ENCODE measurements at regions not wholly inside any gene's neighbourhood (a gene's known extent, or its start where the extent isn't known, plus 50 kb on each side); places are given as distances from the start of the nearest gene placed in this dataset.

DNA sequence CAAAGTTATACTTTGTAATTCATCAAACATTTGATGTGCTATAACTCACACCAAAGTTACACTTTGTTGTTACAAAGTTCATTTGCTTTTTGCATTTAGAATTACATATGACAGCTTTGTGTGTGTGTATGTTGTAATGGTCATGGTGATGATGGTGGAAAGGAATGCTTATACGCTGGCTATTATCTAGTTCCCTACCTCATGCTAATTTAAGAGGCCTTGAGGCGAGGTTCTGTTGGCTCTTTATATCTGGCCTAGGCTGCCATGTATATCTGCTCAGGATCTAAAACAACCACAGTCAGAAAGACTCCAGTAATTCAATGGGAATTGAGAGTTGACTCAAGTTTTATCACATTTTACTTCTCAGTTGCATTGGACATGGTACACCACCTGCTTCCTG lies 123.4 kb downstream of the SLC17A6 start:
- Histone ChIP-seq H3K36me3 (no peaks in the 10 kb centered on the region), H3K4me3 (no peak overlapping the region), H3K9me3 (no peaks in the 10 kb centered on the region), H3K27ac (no peak overlapping the region), H3K4me1 (no peaks in the 10 kb centered on the region), H3K27me3 (no peaks in the 10 kb centered on the region)
- TF ChIP-seq POLR2AphosphoS5 (IDR thresholded peaks at IDR 0.05) = no peak
- TF ChIP-seq, protein P1, sequence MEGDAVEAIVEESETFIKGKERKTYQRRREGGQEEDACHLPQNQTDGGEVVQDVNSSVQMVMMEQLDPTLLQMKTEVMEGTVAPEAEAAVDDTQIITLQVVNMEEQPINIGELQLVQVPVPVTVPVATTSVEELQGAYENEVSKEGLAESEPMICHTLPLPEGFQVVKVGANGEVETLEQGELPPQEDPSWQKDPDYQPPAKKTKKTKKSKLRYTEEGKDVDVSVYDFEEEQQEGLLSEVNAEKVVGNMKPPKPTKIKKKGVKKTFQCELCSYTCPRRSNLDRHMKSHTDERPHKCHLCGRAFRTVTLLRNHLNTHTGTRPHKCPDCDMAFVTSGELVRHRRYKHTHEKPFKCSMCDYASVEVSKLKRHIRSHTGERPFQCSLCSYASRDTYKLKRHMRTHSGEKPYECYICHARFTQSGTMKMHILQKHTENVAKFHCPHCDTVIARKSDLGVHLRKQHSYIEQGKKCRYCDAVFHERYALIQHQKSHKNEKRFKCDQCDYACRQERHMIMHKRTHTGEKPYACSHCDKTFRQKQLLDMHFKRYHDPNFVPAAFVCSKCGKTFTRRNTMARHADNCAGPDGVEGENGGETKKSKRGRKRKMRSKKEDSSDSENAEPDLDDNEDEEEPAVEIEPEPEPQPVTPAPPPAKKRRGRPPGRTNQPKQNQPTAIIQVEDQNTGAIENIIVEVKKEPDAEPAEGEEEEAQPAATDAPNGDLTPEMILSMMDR (IDR thresholded peaks at IDR 0.05) = no peak
- TF ChIP-seq POLR2A (IDR thresholded peaks at IDR 0.05) = no peak
- DNase-seq (ENCODE audit: low spot score in 2 of 2) = no peak
- intact Hi-C loops (cut with DNase I; ENCODE audit: low total_unique reads) = loop anchor here (2.0 kb wide), 1 partner anchor 57 kb away; no protein-coding TSS in a partner anchor

DNA sequence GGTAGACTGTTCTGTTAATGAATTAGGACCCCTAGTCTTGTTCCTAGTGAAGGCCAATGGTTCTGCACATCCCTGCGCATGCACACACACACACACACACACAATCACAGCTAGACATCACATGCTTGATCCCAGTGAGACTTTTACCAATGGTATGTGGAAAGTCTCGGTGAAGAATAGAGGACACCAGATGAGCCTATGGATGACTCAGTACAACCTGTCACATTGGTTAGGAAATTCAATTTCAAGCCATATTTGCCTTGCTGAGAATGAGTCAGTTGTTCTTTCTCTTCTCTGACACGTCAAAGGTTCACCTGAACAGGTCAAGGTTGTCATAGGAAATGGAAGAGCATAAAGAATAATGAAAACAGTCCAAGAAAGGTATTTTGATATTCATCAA lies 122.0 kb downstream of the SLC17A6 start:
- no peaks in the 10 kb centered on the region for H3K4me1 ChIP-seq
- no peak overlapping the region for H3K27ac ChIP-seq
- TF ChIP-seq, protein P1 (IDR thresholded peaks at IDR 0.05) = no peak
- no peak for TF ChIP-seq POLR2A (IDR thresholded peaks at IDR 0.05)
- no peak for TF ChIP-seq POLR2AphosphoS5 (IDR thresholded peaks at IDR 0.05)

DNA sequence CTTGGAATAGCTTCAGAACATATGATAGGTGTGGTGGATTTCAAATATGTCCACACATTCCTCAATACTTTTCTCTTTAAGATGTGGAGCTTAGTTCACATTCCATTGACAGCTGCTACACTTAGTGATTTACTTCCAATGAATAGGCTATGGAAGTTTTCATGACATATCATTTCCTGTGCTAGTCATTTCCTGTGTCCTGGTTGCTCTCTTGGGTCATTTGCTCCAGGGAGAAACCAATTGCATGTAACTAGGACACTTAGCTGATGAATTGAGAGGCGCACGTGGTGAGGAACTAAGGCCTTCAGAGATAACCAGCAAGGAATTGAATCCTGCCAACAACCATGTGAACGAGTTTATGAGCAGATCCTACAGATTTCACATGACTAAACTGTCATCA lies 120.9 kb downstream of the SLC17A6 start:
- TF ChIP-seq, protein P1 (IDR thresholded peaks at IDR 0.05) = no peak
- TF ChIP-seq POLR2A (IDR thresholded peaks at IDR 0.05) (no peak), POLR2AphosphoS5 (IDR thresholded peaks at IDR 0.05) (no peak)
- Histone ChIP-seq H3K27ac (no peak overlapping the region), H3K4me1 (no peaks in the 10 kb centered on the region), H3K27me3 (no peaks in the 10 kb centered on the region), H3K9me3 (no peaks in the 10 kb centered on the region), H3K4me3 (no peak overlapping the region), H3K36me3 (no peaks in the 10 kb centered on the region)
- intact Hi-C loops (cut with DNase I; ENCODE audit: low total_unique reads) = no loop called here
- DNase-seq (ENCODE audit: low spot score in 2 of 2) = no peak

More for the DNA sequence above, 122.0 kb downstream of the SLC17A6 start:
- no peak for DNase-seq (ENCODE audit: low spot score in 2 of 2)
- H3K36me3 ChIP-seq = no peaks in the 10 kb centered on the region
- no peaks in the 10 kb centered on the region for H3K27me3 ChIP-seq
- no peaks in the 10 kb centered on the region for H3K9me3 ChIP-seq
- intact Hi-C loops (cut with DNase I; ENCODE audit: low total_unique reads) = loop anchor here (2.0 kb wide), 1 partner anchor 55 kb away; no protein-coding TSS in a partner anchor
- H3K4me3 ChIP-seq = no peak overlapping the region

DNA sequence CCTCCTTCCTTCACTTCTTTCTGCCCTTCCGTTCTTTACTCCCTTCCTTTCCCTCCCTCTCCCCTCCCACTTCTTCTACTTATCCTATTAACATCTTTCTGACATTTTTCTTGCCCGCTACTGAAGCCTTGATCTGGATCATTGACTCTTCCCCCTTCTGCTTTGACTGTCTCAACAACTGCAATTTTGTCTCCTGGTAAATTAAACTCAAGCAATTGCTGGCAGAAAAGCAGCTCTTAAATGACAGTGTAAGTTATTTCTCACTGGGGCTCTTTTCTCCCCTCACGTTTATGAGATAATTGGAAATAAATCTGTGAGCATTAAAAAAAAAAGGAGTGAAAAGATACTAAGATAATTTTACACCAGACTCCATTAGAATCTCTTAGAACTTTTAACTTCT lies 120.0 kb downstream of the SLC17A6 start:
- intact Hi-C loops (cut with DNase I; ENCODE audit: low total_unique reads) = no loop called here
- no peak for DNase-seq (ENCODE audit: low spot score in 2 of 2)

DNA sequence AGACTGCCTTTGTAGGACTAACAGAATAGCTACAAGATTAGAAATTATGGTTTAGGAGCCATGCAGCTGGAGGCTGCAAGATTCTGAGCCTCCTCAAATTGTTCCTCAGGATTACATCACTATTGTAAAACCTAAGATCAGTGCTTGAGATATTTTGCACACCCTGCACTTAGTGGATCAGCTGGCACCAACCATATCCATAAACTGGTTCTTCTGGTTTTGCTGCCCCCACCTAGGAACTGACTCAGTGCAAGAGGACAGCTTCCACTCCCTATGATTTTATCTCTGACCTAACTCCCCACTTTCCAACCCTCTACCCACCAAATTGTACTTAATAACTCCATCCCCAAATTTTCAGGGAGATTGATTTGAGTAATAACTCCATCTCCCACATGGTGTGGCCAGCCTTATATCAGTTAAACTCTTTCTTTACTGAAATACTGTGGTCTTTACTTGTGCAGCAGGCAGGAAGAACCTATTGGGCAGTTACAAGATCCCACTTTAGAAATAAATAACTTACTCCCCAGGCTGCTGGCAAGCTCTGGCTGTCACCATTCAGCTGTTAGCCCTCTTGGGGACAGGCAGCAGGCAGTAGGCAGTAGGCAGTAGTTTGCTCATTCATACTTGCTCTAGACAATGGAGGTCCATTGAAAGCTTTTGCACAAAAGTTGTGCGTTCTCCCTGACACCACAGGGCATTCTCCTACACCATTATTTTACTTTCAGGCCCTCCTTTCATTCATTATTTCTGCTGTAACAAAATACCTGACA lies 119.0 kb downstream of the SLC17A6 start:
- H3K27me3 ChIP-seq = no peaks in the 10 kb centered on the region
- no peak for DNase-seq (ENCODE audit: low spot score in 2 of 2)
- no peak overlapping the region for H3K4me3 ChIP-seq
- no peaks in the 10 kb centered on the region for H3K9me3 ChIP-seq
- H3K36me3 ChIP-seq = no peaks in the 10 kb centered on the region
- intact Hi-C loops (cut with DNase I; ENCODE audit: low total_unique reads) = no loop called here
- no peaks in the 10 kb centered on the region for H3K4me1 ChIP-seq
- H3K27ac ChIP-seq = no peak overlapping the region
- TF ChIP-seq POLR2A (IDR thresholded peaks at IDR 0.05) (no peak), POLR2AphosphoS5 (IDR thresholded peaks at IDR 0.05) (no peak)
- TF ChIP-seq, protein P1 (IDR thresholded peaks at IDR 0.05) = no peak

More for the DNA sequence above, 120.0 kb downstream of the SLC17A6 start:
- Histone ChIP-seq H3K27ac (no peak overlapping the region), H3K36me3 (no peaks in the 10 kb centered on the region), H3K4me1 (no peaks in the 10 kb centered on the region), H3K4me3 (no peak overlapping the region), H3K9me3 (no peaks in the 10 kb centered on the region), H3K27me3 (no peaks in the 10 kb centered on the region)
- TF ChIP-seq, protein P1 (IDR thresholded peaks at IDR 0.05) = no peak
